GM18873 (cell line): ENCODE measurements at regions not wholly inside any gene's neighbourhood (a gene's known extent, or its start where the extent isn't known, plus 50 kb on each side); places are given as distances from the start of the nearest gene placed in this dataset.

Source experiments
- ATAC-seq: cut with Tn5 transposase; IDR thresholded peaks from one replicate; pipeline ENCODE4 v1.9.1; 2021; ENCODE audit warnings: mild to moderate bottlenecking, moderate library complexity, moderate number of reproducible peaks; ENCODE audit not compliant: unreplicated experiment, low FRiP score

DNA sequence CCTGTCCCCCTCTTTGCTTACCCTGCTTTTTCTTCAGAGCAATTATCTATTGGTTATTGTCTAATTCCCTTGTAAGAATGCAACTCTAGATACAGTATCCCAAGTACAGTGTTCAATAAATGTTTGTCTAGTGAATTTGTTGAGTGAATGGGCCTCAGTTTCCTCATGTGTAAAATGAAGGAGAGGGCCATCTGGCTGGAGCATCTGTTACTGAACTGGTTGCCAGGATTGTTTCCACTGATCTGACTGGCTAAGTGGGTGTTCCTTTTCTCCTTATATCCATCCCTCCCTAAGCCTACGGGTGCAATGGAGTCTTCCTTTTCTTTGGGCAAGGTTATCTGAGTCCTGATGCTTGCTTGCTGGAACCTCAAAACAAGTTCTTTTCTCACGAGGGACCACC is 185.2 kb upstream of the RPS6KA3 start:
- ATAC-seq: no peak

DNA sequence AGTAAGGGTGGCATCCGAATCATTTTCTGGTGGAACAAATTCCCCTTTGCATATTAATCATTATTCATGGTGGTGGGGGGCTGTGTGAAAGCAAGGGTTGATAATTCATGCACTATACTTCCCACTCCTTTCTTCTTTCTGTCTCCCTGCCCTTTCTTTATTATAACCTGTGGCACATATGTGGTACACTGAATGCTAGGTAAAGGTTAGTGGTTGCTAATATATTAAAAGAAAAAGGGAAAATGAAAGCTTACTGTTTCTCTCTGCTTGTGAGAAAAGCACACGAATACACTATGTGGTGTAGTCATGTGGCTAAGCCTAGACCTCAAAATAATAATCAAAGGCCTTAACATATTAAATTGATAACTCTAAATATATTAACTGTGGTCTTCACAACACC is 178.4 kb upstream of the RPS6KA3 start:
- ATAC-seq: peak; percentile 60

DNA sequence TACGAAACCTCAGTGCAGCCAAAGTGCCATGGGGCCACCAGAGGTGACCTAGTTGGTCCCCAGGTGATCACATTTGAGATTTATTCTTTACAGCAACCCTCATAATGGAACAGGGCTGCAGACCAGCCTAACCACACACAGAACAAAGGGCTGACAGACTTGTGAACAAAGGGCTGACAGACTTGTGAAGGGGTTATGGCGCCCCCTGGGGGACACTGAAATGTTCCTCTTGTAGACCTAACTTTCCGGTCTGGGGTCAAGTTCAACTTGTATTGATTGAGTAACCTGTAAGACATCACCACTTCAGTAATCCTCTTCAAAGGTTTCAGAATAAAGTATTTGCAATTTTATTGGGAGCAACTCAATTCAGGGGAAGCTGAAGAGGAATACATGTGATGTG is 175.9 kb upstream of the RPS6KA3 start:
- ATAC-seq: no peak

DNA sequence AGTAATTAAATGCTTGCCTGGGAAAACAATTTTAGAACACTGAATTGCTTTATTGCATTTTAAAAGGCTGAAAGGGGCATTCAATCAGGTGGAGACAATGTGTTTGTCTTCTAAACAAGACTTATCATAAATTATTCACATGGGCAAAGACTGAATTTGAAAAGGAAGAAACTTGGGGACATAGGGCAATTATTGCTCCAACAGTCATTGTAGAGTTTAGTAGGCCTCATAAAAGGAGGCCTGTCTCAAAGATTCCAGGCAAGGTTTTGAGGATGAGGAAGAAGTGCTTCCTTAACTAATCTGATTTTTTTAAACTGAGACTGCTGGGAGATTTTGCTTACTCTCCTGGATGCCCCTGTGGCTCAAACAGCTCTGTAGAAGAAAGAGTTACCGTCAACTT is 174.4 kb upstream of the RPS6KA3 start:
- no peak for ATAC-seq

DNA sequence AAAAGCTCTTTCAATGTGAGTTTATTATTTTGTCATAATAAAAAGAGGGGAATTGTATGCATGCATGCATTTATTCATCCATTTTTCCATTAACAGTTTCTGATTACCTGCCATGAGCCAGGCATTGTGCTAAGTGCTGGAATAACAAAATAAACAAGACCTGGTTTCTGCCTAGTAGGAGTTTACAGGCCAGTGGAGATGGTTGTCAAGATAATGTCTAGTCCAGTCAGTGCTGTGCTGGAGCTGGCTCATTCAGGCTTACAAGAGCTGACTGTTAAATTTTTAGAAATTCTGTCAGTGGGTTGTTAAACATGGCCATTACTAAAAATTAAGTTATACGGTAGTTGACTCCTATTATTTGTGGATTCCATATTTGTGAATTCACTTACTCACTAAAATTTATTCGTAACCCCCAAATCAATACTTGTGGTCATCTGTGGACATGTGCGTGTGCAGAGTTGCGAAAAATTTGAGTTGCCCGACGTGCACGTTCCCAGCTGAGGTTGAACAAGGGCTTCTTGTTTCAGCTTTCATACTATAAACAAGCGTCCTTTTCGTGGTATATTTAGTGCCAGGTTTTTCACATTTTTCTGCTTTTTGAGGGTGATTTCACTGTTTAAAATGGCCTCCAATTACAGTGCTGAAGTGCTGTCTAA is 172.3 kb upstream of the RPS6KA3 start:
- ATAC-seq: no peak

DNA sequence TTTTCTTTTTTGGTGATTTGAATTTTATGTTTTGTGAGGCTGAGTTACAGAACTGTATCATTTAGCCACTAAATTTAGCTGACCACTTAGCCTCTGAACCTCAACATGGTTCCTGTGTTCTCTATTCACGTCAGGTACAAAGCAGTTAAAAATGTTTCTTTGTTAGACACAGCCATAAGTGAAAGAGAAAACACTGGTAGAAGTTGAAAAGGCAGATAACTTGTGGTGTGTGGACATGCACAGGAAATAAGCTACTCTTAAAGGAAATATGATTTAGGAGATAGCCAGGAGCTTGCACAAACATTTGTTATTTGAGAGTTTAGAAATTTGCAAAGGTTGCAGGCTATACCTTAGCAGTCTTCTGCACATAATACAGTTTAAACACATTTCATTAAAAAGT is 171.0 kb upstream of the RPS6KA3 start:
- ATAC-seq: no peak

DNA sequence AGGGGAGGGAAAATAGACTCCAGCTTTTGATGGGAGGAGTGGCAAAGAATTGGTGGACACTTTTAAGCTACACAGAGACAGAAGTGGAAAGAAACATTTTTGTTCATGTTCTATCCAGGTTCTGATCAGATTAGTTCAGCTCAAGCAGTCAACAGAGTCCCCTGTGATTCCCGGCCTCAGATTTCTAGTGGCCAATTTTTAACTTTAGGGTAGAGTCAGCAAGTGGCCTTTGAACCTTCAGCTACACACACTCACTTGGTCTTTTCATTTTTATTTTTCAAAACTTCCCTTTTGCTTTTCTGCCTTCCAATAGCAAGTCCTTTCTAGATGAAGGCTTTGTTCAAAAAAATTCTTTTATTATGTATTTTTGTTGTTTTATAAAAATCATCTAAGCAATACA is 169.2 kb upstream of the RPS6KA3 start:
- ATAC-seq: no peak

DNA sequence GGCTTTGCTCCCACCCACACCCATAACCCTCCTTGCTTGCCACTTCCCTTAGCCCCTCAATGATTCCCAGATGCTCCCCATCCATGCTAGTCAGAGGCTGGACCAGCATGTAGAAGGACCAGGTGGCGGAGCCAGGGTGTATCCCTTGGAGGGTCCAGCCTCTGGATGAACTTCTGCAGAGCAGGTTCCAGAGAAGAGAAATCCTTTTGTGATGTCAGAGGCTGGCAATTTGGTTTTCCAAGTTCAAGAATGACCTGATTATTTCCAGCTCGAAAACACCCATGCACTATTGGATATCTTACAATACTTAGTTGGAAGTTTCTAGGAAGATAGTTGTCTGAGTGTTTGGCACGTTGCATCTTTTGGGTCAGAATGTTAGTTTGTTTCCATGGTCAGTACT is 168.3 kb upstream of the RPS6KA3 start:
- ATAC-seq: no peak

DNA sequence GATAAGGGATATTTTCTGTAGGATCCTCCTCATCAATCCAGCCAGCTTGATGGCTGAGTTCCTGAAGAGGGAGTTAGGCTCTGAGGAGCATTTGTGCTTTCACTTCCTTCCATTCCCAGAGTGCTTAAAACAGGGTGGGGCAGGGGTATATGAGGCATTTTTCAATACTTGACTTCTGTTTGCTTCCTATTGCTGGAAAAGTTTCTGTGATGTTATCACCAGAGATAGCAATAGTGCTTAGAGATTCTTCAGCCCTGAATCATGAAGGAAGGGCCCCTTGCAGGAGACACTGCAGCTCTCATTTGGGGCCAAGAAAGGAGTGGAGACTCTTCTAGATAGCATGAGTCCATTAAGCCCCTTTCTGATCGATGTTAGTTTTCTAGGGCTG is 166.7 kb upstream of the RPS6KA3 start:
- ATAC-seq: no peak

DNA sequence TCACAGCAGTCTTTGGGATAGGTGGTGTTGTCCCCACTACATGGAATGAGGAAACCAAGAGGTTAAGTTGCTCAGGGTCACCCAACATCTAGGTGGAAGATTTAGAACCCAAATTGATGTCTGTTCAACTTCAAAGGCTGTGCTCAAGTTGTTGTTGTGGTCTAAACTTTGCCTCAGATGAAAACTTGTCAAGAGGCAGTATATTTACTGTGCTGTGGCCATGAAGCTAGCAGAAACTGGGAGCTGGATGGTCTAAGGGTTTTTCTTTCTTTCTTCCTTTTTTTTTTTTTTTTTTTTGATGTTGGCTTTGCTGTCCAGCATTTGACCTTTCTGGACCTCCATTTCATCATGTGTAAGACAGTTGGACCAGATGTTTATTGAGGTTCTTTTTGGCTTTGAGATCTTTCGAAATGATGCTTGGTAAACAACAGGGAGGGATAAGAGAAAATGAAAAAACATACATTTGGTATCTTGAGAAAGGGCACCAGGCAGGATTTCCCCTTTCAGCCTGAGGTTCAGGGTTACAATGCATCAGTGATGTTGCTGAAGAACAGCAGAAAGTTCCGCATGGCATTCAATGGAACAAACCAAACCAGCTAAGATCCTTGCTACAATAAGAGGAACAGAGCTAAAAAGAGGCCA is 166.2 kb upstream of the RPS6KA3 start:
- no peak for ATAC-seq

DNA sequence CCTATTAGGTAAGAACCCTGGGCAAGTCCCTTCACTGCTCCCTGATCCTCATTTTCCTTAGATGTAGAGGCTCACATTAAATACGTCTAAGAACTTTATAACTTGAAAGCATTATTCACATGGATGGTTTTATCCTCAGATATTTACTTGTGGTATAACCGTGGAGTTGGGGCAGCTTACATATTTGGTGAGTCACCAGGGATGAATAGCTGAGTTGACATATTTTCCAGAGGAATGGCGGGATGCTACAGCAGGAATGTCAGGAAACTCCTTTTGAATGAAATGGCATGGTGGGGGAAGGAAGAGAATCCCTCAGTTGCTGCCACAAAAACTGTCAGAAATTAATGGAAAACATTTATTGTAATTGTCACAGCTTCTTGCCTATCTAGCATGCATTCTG is 165.3 kb upstream of the RPS6KA3 start:
- no peak for ATAC-seq

DNA sequence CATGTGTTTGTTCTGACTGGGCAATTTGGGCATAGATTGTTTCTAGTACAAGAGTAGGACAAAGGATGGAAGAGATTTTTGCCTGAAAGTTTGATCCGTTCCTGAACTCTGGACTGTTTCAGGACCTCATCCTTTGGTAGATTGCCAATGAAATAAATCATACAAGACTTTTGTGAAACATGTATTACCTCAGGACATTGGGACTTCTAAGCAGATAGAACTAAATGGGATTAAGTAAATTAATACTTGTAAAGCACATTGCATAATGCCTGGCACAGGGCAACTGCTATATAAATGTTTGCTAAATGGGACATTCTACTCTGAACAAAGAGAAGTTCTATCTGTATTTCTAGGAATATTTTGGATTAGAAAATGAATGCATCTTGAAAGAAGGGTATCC is 164.8 kb upstream of the RPS6KA3 start:
- ATAC-seq: no peak

DNA sequence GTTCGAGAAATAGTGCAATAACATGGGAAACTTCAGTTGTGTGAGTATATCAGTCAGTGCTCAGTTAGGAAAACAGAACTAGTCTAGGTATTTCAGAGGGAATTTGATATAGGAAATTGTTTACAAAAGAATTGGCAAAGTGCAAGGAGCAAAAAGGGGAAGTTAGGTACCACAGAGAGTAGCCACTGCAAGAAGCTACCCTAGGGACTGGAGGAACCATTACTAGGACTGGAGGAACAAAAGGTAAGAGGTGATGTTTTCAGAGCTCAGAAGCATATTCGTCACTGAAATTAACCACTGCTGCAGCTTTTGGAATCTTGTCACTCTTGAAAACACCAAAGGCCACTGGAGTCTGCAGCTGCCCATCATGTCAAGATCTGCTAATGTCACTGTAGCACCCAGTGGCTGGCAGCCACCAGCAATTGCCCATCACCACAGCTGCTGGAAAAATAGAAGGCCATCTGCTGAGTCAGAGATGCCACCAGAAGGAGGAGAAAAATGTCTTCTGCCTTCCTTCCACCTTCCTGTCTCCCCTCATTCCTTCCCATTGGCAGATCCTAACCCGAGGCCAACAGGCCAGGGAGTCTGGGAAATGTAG is 160.6 kb upstream of the RPS6KA3 start:
- ATAC-seq: no peak

DNA sequence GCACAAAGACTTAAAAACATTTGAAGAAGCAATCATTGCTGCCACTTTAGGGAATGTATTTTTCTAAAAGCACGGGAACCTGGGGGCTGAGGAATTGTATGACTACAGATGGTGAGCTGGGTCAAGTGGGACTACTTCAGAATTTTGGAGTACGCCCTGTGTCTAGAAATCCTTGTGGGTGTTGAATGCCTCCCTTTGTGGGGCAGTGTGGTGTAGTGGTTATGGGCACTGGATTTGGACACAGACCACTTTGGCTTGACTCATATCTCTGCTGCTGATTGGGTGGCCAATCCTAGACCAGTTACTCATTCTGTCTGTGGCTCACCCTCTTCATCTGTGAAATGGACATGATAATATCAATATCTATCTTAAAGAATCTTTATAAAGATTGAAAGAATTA is 155.0 kb upstream of the RPS6KA3 start:
- ATAC-seq: no peak

DNA sequence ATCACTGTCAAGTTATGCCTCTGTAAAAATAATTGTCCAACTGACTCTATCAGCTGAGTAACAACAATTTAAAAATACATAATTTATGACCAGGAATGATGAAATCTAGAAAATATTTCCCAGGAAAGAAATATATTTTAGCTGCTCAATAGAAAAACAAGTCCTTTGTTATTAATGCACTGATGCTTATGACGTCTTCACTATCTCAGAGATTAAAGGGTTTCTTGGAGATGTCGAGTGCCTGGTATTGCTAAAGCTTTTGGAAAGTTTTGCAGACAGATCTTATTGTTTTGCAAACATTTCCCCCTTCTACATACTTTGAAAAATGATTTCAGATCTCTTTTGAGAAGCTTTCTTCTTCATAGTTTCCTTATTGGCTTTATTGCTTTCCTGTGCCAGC is 154.6 kb upstream of the RPS6KA3 start:
- no peak for ATAC-seq

DNA sequence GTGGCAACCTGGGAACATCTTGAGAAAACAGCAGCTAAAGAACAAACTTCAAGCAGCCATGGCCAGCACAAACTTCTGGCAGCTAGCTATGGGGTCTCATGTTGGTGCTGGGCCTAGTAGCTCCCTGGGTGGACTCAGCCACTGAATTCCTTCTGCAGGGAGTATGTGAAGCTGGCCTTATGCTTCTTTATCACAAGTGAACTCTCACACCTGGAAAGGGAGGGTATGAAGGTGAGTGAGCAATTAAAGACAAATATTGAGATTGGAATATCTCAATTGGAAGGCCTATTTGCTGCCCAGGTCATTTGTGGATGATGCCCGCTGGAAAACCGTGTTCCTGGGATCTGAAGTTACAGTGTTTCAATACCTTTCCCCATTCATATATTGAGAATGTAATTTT is 153.3 kb upstream of the RPS6KA3 start:
- ATAC-seq: no peak

DNA sequence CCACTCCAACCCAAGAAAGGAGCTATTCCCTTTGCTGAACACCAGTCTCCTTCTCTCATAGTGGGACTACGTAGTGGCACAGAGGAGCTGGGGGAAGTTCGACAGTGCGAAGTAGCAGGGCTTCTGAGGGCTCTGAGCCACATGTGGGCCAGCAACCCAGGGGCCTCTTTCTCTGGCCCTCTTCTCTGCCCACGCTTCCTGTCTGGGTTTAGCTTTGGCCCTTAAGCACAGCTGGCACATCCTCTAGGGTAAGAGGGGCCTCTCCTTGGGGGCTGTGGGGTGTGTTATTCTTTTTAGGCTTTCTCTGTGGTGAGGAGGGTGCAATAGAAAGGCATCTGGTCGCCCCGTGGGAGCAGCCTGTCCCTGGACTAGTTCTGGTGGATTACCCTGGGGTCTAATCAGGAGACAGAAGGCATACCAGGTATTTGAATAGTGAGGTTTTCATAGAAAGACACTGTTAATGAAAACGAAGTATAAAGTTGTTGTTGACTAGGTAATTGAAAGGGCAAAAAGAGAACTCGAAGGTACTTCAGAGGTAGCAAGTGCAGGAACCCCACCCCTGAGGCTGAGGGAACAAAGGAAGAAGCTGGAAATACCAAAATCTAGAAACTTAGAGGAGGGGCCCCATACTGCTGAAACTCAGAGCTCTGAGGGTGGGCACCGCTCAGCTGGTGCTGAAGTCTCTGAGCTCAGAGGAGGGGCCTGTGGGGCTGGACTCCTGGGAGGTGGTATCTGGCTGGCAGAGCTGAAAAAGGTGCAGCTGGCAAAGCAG is 151.9 kb upstream of the RPS6KA3 start:
- ATAC-seq: peak; percentile 79

DNA sequence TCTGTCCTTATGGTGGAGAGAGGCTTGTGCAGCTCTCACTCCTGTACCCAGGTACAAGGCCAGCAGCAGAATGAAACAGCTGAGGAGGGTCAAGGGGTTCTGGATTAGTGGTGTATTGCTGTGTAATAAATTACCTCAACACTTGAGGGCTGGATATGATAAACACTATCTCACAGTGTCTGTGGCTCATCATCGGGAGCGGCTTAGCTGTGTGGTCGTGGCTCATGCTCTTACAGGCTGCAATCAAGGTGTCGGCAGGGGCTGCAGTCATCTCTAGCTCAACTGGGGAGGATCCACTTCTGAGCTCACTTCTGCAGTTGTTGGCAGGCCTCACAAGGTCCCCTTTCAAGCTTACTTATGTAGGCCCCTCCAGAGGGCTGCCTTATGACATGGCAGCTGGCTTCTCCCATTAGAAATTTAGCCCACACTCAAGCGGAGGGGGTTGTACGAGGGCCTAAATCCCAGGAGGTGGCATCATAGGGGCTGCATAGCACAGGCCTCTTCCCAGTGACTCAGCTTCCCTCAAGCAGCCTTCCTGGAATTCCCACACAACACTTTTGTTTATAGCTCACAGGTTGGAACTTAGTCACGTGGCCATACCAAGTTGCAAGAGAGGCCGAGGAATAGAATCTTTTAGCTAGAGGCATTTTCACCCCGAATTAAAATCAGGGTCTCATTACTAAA is 148.2 kb upstream of the RPS6KA3 start:
- no peak for ATAC-seq

DNA sequence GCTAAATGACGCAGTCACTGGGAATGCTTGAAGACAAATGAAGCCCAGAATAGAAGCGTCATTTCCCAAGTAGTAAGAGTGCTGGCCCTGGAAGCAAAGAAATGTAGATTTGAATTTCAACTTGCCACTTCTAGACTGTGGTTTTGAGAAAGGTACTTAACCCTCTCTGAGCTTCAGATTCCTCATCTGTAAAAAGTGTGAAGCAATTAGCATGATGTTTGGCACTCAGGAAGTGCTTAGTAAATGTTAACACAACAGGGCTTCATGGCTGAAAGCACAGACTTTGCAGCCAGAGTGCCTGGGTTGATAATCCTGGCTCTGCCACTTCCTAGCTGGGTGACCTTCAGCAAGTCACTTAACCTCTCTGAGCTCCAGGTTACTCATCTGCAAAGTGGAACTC is 147.4 kb upstream of the RPS6KA3 start:
- ATAC-seq: no peak

DNA sequence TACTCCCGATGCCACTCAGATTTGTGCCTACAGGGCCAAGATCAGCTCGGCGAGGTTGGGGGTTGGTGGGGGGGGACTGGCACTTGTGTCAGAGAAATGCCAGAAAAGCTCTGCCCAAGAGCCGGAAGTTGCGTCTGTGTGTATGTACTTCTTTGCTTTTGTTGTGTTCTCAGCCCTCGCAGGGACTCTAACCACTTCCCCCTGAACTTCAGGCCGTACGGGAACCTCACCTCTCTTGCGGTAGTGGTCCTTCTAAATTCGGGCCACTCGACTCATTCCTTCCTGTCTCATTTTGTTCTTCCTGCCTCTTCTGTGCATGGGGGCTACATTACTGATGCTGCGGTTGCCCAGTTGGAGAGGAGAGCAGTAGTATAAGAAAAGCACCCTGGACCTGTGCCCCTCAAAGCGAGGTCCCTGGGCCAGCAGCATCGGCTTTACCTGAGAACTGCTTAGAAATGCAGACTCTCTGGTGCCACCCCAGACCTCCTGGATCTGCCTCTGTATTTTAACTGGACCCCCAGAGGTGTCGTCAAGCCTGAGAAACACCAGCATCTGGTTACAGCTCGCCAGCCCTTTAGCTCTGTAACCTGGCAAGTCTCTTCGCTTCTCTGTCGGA is 146.3 kb upstream of the RPS6KA3 start:
- ATAC-seq: no peak

DNA sequence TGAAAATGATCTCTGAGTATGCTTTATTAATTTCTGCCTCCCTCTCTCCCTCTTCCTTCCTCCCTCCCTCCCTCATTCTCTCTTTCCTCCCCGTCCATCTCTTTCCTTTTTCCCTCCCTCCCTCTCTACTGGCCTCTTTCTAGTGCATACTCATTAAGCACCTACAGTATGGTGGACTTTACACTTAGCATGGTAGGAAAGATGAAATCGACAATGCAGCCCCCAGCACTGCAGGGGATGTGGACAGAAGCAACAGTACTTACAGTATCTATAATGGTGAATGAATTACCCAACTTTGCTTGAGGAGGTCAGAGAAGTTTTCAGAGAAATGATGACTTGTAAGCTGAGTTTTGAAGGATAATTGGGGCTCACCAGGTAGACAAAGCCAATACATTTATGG is 143.8 kb upstream of the RPS6KA3 start:
- no peak for ATAC-seq
